GM18870 (cell line): ENCODE measurements at regions not wholly inside any gene's neighbourhood (a gene's known extent, or its start where the extent isn't known, plus 50 kb on each side); places are given as distances from the start of the nearest gene placed in this dataset.

Source experiments
- ATAC-seq: cut with Tn5 transposase; IDR thresholded peaks from one replicate; pipeline ENCODE4 v1.9.1; 2021; ENCODE audit warnings: moderate library complexity; ENCODE audit not compliant: unreplicated experiment

- no peak for ATAC-seq
These were observed 386.3 kb upstream of the MAP3K7 start for GRCh38 chr6:90973188-90973587.

- no peak for ATAC-seq
These were observed 383.8 kb upstream of the MAP3K7 start for GRCh38 chr6:90970672-90971071.

- no peak for ATAC-seq
These were observed 380.6 kb upstream of the MAP3K7 start for GRCh38 chr6:90967471-90967870.

DNA sequence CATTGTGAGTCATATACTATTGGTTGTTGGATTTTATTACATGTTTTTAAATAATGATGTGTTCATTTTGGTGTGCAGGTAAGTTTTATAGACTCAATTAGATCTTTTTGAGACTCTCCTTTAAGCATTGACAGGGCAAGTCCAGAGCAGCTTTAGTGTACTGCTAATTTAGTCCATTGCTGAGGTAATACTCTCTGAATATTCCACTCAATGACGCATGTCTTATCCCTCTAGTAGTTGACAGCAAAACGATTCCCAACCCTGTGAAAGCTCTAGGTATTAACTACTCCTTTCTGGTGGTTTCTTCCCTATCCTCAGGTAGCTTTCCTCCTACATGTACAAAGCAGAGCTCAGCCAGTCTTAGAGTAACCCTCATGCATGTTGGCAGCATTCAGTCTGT lies 373.5 kb upstream of the MAP3K7 start:
- no peak for ATAC-seq

DNA sequence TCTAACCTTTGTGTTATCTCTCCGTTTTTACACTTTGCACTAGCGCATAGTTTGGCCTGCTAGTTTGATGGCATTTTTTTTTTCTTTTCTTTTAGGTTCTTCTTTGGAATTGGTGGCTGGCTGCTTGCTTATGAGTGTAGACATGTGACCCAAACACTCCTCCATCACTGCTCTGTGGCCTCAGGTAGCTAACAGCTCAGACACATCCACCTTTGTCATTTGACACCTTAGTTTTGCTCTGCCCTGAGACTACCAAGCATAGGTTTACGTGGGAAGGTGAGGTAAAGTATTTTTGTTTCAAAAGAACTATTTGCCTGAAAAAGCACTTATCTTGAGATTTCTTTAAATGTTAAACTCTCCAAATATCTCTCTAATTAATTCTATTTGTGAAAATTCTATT lies 368.4 kb upstream of the MAP3K7 start:
- ATAC-seq = no peak

DNA sequence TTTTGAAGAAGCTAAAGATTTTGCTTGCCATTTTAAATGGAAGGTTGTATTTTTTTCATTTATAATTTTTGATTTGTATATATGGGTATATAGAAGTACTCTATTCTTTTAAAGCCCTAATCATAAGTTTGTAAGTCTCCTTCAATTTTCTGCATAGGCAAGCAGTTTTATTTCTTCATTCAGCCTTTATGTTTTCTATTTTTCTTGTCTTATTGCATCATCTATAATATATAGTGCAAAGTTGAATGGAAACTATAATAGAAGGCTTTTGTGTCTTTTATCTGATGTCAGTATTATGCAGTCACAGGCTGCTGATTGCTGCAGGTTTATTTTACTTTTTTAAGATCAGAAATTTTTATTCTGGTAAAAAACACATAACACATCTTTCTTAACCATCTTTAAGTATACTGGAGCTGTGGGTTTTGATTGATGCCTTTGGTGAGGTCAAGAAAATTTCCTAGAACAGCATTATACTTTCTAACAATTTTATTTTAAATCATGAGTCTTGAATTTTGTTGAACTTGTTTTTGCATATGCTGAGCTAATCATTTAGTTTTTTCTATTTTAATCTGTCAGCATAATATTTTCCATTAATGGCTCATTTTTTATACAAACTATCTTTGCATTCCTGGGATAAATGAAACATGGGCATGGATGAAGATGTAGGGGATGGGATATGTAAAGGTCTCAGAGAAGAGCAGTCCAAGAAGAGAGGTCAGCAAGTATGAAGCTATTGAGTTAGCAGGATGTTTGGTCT lies 366.7 kb upstream of the MAP3K7 start:
- no peak for ATAC-seq

DNA sequence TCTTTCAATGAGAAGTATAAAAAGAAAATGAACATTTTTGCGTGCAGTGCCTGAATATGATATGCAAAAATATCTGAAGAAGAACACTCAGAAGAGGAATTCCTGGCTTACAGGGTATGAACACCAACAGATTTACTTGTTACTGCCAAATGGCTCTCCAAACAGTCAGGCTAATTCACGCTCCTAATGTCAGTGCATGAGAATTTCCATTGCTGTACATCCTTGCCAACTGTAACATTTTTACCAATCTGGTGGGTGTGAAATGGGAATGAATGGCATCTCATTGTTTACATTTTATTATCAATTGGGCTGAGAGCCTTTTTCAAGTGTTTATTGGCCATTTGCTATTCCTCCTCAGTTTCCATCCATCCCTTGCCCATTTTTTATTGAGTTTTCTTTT lies 365.3 kb upstream of the MAP3K7 start:
- ATAC-seq = no peak

DNA sequence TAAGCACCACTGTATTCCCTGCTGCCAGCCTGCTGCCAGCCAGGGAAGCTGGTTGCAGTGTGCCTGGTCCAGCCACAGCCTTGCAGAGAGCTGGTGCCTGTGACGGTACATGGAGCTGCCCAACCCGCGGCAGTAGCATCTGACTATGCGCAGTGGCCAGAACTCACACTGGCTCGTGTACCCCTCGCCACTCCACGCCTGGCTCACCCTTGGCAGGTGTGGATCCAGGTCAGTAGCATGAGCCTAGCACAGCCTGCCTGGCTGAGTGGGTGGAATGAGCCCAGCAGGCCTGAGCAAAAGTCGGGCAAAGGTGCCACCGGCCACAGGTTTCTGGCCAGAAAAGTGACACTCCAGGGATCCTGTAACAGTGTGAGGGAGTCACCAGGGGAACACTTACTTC lies 361.7 kb upstream of the MAP3K7 start:
- ATAC-seq = no peak

- ATAC-seq = no peak
These were observed 360.6 kb upstream of the MAP3K7 start for GRCh38 chr6:90947184-90948064.

DNA sequence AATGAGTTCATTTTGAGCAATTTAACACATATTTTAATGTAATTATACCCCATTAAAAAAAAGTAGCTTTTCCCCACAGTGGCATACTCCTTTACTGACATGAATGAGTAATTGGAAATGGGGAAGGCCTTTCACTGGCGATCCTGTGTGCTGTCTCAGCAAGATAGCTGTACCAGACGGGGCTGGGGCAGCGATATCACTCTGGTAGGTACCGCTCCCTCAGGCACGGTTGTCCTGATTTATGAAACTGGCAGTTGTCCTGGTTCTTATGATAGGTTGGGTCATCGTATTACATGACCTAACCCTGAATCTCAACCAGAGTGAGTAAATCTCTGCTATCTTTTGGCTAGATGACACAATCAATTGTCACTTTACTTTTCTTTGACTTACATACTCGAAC lies 355.0 kb upstream of the MAP3K7 start:
- no peak for ATAC-seq

DNA sequence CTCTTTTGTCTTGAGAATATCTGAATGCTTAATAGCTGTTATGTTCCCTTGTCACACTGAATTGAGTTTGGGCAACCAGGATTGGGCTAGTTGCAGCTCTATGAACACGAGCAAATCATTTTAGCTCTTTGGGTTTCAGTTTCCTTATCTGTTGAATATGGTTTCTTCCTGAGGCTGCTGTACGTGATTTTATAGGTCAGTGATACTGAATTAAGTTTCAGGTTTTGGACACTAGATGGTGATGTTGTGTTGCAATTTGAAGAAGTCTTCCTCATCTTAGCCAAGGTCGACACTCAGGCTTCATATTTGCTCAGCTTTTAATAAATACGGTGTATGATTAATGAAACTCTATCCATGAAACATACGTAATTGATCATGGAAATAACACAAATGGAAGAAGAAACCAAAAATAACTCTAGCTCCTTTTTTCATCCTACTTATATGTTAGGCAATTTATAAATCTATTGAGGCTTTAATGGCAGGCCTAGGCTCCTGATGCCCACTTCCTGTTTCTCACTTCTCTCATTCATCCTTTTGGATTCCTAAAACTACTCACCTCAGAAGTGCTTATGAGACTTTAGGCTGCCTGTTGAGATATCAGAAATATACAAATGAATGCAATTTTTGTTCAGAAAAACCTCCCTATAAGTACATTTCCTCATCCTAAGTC lies 354.1 kb upstream of the MAP3K7 start:
- ATAC-seq = peak; percentile 98

DNA sequence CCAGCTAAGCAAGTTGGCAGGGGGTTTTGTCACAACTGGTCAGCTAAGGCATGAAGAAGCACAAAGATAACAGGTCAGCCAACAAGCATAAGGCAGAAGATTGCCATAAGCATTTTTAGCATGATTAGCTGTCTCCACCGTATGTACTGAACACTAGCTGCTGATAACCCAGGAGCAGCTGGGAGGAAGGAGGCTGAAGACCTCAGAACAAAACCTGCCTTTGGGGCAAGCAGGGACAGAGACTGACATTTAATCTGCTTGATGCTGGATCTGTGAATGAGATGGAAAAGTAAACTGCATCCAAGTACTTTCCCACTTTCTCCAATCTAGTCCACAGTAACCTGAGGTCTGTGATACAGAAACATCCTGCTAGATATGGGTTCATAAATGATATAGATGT lies 353.0 kb upstream of the MAP3K7 start:
- ATAC-seq = no peak

DNA sequence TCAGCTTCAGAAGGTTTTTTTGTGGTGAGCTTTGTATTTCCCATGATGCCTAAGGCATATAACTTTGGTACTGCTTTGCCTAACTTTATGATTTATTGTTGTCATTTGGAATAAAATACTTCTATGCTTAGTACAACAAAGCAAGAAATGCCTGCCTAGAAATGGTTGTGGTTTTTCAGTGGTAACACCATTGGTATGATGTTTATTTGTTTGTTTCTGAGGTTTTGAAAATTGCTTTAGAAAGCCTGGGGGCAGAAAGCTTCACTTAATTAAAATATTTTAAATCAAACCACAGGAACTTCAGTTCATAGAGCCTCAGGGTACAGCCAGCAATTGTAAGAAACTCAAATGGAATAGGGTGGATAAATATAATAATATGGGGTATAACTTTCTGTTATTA lies 351.2 kb upstream of the MAP3K7 start:
- ATAC-seq = no peak

DNA sequence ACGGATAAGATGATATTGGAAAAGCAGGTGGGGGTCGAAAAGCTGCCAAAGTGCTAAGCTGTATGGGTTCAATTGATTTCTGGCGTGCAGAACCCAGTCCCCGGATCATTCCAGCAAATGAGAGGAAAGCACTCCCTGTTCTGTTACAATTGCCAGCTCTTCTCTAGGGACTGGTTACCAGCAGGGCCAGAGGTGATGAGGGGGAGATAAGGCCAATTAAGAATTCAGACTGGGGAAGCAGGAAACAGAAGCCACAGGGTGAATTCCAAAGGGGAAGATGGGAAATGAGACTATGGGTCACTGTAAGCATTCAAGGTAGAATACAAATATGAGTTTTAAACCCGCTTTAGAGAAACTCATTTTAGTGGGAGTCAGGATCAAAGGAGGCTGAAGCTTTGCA lies 349.4 kb upstream of the MAP3K7 start:
- no peak for ATAC-seq

GRCh38 chr6:90934966-90935365 lies 348.1 kb upstream of the MAP3K7 start:
- no peak for ATAC-seq

DNA sequence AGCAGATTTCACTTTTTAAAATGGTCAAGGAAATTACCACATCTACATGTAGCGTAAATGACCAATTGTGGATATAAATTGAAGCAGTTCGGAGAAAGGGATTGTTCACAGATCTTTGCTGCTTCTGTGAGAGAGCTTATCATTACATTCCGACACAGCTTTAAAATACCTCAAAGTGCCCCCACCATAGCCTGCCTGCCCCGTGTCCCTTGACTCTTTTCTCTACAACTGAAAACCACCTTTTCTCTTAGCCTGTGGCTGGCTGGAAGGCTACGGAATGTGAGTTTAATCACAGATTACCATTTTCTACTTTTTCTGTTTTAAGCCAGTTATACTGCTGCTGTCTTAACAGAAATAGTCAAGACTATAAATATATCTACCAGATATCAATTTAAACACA lies 347.2 kb upstream of the MAP3K7 start:
- ATAC-seq = no peak

- ATAC-seq = no peak
These were observed 345.5 kb upstream of the MAP3K7 start for GRCh38 chr6:90932351-90932750.

GRCh38 chr6:90928051-90928450 lies 341.2 kb upstream of the MAP3K7 start:
- ATAC-seq = no peak

DNA sequence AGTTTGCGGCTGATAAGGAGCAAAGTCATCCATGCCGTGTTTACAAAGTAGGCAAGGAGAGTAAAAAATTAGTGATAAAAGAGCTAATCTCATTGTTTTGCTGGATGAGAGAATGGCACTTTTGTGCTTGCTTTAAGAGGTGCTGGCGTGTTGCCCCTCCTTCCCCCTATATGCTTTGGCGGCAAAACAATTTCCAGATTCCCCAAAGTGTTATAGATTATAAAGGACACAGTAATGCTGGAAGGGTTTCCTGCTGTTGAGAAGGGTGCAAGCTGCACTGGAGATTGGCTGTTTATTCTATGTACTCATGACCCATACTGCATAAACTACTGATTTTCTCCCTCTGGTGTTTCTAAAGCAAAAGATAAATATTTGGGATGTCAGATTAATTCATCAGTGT lies 338.9 kb upstream of the MAP3K7 start:
- no peak for ATAC-seq

GRCh38 chr6:90922325-90922724 lies 335.5 kb upstream of the MAP3K7 start:
- no peak for ATAC-seq

DNA sequence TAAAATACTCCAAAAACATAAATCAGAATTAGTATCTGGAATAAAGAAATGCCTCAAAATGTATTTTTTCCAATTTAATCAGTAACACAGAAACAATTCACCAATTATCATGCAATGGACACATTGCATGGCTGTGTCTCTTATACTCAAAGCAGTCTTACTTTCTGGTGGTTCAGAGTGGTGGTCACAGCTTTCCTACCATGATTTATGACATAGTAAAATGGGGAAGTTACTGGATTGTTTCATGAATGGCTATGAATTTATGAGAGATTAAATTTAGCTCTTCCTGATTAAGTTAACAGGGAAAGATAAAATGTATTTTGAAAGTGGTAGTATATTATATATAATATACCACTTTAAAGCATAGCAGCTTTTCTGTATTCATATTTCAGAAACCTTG lies 331.5 kb upstream of the MAP3K7 start:
- no peak for ATAC-seq

DNA sequence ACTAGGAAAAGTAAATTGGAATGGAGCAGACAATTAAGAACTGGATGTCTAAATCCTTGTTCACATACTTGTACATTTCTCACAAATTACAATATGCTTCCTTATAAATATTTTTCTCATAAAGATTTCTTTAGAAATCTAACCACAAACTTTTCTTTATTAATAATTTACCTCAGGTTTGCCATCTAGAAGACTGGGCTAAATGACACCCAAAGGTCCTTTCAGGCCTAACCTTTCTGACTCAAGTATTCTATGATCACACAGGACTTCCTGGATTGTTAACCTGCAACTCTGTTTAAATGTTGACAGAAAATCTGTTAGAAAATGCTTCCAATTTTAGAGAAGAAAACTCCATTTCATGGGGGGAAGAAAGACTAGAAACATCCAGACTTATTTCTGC lies 330.5 kb upstream of the MAP3K7 start:
- no peak for ATAC-seq
